ENCODE measurements at regions not wholly inside any gene's neighbourhood (a gene's known extent, or its start where the extent isn't known, plus 50 kb on each side); places are given as distances from the start of the nearest gene placed in this dataset.

DNA sequence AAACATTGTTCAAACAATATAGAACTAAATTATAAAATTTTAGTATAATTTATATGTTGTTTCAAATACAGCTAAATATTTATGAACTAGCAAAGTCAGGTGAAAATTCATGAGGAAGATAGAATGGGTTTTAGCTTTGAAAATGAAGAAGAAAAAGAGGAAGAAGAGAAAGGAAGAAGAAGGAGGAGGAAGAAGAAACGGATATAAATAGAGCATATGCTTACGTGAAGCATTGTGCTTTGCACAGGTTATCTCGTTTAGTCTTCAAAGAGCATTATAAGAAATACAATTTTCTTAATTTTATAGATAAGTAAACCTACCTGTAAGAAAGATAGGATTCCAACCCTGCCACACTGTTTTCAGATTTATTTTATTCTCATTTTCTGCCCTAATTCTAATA is 620.6 kb upstream of the DAB2 start:
- DNase-seq (ENCODE audit: low read depth in 3 of 3): no peak

- no peak for DNase-seq (ENCODE audit: low read depth in 3 of 3)
Observed at GRCh38 chr5:40043916-40044315, 619.1 kb upstream of the DAB2 start.

- no peak for DNase-seq (ENCODE audit: low read depth in 3 of 3)
Observed at GRCh38 chr5:40041452-40041851, 616.7 kb upstream of the DAB2 start.

DNA sequence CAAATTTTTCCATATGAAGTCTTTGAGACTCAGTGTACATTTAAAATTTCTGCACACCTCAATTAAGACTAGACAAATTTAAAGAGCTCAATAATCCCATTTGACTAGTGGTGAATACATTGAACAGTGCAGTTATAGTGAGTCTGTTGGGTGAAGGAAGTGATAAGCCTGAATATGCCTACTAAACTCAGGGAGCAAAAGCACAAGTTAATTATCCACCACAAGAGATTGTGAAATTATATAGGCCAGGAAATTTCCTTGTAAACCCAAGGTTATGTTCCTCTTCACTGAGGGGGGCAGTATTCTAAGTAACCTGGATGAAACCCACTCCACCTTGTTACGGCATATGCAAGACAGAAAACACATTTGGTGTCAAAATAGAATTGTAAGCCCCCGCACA is 612.9 kb upstream of the DAB2 start:
- DNase-seq (ENCODE audit: low read depth in 3 of 3): no peak

GRCh38 chr5:40034441-40034840 is 609.7 kb upstream of the DAB2 start:
- DNase-seq (ENCODE audit: low read depth in 3 of 3): no peak

DNA sequence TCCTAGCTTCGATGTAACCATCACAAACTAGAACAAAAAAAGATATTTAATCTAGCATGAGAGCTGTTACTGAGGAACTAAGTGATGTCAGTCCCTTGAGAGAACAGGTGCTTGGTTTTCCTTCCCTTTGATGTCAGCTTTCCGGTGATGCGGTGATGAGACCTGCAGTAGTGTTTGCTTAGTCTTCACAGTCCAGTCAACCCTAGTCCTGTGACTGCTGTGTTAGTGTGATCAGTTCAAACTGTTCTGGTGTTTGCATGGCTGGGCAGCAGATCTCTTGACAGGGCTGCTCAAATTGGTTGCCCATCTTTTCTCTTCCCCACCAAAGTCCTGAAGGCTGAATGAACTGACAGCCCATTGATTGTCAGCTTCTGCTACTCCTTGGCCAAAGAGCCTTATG is 608.6 kb upstream of the DAB2 start:
- DNase-seq (ENCODE audit: low read depth in 3 of 3): no peak

GRCh38 chr5:40033009-40033408 is 608.2 kb upstream of the DAB2 start:
- no peak for DNase-seq (ENCODE audit: low read depth in 3 of 3)

DNA sequence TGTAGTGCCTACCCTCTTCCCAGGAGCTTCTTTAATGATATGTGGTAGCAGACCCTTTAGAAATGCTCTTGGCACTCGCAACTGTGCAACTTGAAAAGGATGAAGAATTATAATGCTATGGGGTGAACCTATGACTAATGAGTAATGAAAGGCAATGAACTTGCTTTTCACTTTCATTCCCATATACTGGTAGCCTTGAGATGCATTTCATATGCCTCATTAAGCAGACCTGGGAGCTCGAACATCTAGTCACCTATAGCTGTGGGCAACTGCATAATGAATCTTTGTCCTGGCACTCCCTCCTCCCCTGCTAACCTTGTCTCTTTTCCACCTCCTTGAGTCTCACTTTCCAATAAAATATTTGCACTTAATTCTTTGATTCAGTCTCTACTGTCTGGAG is 605.9 kb upstream of the DAB2 start:
- no peak for DNase-seq (ENCODE audit: low read depth in 3 of 3)

GRCh38 chr5:40029711-40030495 is 605.1 kb upstream of the DAB2 start:
- no peak for DNase-seq (ENCODE audit: low read depth in 3 of 3)

GRCh38 chr5:40027400-40027799 is 602.6 kb upstream of the DAB2 start:
- DNase-seq (ENCODE audit: low read depth in 3 of 3): no peak

- DNase-seq (ENCODE audit: low read depth in 3 of 3): no peak
Observed at GRCh38 chr5:40025586-40025985, 600.8 kb upstream of the DAB2 start.

GRCh38 chr5:40022057-40022456 is 597.3 kb upstream of the DAB2 start:
- DNase-seq (ENCODE audit: low read depth in 3 of 3): no peak

DNA sequence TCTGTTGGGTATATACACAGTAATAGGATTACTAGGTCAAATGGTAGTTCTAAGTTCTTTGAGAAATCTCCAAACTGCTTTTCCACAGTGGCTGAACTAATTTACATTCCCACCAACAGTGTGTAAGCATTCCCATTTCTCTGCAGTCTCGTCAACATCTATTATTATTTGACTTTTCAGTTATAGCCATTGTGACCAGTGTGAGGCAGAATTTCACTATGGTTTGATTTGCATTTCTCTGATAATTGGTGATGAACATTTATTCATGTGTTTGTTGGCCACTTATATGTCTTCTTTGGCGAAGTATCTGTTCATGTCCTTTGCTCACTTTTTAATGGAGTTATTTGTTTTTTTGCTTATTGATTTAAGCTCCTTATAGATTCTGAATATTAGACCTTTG is 596.2 kb upstream of the DAB2 start:
- DNase-seq (ENCODE audit: low read depth in 3 of 3): no peak

DNA sequence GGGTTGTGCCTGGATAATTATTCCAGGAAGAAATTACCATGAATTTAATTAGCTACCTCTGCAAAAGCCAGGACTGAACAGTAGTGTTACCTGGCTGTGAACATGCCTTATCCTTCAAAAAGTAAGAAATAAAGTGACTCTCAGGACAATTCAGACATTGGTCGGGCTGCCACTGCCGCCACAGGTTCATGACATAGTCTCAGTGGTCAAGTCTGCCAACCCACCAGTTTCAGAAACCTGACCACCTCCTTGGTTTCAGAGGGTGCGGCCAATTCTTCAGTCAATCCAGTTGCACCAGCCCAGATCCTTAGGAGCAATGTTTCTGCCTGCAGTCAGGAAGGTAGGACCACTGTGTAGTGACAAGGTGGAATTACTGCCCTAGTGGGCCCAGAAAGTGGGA is 593.1 kb upstream of the DAB2 start:
- no peak for DNase-seq (ENCODE audit: low read depth in 3 of 3)

DNA sequence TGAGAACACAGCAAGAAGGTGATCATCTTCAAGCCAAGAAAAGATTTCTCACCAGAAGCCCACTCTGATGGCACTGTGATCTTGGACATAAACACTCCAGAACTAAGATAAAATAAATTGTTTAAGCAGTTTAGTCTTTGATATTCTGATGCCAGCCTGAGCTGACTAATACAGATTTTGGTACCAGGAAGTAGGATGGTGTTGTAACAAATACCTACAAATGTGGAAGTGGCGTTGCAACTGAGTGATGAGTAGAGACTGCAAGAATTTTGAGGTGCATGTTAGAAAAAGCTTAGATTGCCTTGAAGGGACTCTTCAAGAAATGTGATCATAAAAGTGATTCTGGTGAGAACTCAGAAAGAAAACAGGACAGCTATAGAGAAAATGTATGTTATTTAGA is 592.4 kb upstream of the DAB2 start:
- DNase-seq (ENCODE audit: low read depth in 3 of 3): no peak

DNA sequence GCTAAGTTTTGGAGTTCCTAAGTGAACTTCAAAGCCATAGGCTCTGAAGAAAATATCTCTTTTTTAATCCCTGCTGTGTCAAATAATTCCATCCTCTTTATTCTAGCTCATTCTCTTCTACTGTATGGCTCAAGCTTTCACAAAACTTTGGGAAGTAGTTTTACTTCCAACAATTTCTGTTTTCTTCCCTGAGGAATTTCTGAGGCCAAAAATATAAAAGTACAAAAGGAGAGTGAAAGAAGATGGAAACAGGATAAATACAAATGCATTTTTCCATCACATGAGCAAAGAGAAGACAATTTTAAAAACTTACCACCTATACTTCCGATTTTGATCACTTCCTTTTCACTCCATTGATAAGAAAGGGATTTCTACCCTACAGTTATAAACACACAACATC is 585.7 kb upstream of the DAB2 start:
- no peak for DNase-seq (ENCODE audit: low read depth in 3 of 3)

GRCh38 chr5:40006260-40006659 is 581.5 kb upstream of the DAB2 start:
- no peak for DNase-seq (ENCODE audit: low read depth in 3 of 3)

GRCh38 chr5:40001796-40002195 is 577.0 kb upstream of the DAB2 start:
- DNase-seq (ENCODE audit: low read depth in 3 of 3): no peak

GRCh38 chr5:39998518-39998917 is 573.7 kb upstream of the DAB2 start:
- DNase-seq (ENCODE audit: low read depth in 3 of 3): no peak

GRCh38 chr5:39995990-39996389 is 571.2 kb upstream of the DAB2 start:
- DNase-seq (ENCODE audit: low read depth in 3 of 3): no peak

- no peak for DNase-seq (ENCODE audit: low read depth in 3 of 3)
Observed at GRCh38 chr5:39992617-39993202, 567.9 kb upstream of the DAB2 start.

DNA sequence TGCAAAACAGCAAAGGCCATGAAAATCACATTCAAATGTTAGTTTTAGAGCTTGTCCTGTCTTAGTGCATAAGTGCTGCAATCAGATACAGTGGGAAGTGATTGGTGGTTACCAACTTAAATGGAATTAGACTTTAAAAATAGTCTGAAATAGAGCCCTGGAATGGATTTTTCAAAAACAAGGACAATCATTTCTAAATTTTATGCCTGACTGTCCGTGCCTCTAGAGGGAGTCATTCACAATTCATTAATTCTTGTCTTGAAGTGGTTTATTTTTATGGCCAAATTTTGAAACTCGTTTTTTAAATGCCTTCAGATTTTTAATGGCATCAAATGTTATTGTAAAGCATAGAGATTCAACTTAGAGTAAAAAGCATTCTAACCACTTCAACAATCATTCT is 561.8 kb upstream of the DAB2 start:
- DNase-seq (ENCODE audit: low read depth in 3 of 3): no peak

DNA sequence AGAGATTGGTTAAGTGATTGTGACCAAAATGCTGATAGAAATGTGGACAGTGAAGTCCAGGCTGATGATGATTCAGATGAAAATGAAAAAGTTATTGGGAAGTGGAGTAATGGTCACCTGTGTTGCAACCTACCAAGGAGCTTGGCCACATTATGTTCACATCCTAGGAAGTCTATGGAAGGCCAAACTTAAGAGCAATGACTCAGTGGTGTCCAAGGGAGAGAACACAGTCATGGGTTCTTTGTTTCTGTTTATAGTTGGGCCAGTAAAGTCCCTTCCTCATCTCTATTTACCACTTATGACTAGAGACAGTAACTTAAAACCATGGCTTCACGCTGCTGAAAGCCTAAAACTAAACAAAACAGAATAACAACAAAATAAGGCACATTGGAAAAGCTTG is 555.3 kb upstream of the DAB2 start:
- no peak for DNase-seq (ENCODE audit: low read depth in 3 of 3)
